ENCODE measurements at regions not wholly inside any gene's neighbourhood (a gene's known extent, or its start where the extent isn't known, plus 50 kb on each side); places are given as distances from the start of the nearest gene placed in this dataset.
"Not testable (repeated sequence)": the region's sequence is repeated elsewhere in the genome, so short reads cannot be mapped to it uniquely, and the experiment has no call there.

DNA sequence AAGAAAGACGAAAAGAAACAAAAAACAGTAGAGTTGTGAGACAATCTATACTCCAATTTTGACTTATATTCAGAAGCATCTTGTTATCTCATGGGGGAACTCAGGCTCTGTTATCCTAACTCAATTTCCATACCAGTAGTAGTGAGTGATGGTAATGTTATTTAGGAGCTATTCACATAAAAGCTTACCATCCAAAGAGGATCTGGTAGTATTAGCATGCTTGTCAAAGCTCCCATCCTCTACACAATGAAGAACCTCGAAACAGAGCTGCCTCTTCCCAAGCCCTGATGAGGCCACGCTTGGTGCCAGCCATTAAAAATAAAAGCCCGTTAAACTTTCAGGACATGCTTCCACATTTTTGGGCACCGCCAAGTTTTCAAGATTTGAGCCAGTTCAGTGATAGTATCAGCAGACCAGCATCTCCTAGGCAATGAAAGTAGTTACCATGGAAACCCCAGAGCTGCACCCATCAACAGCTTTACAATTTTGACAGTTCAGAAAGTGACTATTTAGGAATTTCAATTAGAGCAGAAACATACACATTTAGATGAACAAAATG lies 173.3 kb downstream of the CD83 start:
- no peak for TF ChIP-seq GATA1 (IDR thresholded peaks at IDR 0.05; ENCODE audit: low read depth, low read length)
- TF ChIP-seq POLR2A (IDR thresholded peaks at IDR 0.05; ENCODE audit: low read length) = no peak
- DNase-seq = no peak

DNA sequence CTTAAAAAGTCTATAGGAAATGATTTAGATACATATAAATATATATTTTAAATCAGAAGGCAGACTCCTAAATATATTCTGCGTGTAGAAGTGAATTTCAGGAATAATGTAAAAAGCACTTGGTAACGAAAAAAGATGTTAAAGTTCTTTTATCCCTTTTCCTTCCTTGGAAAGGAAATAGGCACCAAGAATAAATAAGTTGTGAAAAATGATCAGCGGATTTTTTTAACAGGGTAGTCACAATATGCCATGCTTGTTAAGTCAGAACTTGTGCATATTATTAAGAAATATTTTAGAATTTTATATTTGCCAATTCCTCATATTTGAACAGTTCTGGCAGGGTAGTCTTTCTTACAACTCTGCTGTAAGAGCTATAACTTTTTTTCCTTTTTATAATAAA lies 173.8 kb downstream of the CD83 start:
- DNase-seq = no peak
- TF ChIP-seq GATA1 (IDR thresholded peaks at IDR 0.05; ENCODE audit: low read depth, low read length) (no peak), POLR2A (IDR thresholded peaks at IDR 0.05; ENCODE audit: low read length) (no peak)

DNA sequence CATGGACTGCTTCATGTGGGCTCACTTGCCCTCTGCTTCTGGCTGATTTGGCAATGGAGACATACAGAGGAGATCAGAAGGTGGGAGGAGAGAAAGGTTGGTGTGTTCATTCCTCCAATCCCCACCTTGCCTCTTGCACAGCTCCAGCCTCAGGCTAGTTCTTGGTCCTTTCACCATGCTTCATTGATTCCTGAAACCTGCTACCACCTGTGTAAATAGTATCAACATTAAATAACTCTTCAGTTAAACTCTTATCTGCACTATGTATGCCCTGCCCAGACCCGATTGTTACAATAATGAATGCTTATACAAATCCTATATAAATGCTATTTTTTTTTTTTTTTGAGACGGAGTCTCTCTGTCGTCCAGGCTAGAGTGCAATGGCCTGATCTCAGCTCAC lies 174.5 kb downstream of the CD83 start:
- no peak for DNase-seq
- TF ChIP-seq POLR2A (IDR thresholded peaks at IDR 0.05; ENCODE audit: low read length) (no peak), GATA1 (IDR thresholded peaks at IDR 0.05; ENCODE audit: low read depth, low read length) (no peak)

DNA sequence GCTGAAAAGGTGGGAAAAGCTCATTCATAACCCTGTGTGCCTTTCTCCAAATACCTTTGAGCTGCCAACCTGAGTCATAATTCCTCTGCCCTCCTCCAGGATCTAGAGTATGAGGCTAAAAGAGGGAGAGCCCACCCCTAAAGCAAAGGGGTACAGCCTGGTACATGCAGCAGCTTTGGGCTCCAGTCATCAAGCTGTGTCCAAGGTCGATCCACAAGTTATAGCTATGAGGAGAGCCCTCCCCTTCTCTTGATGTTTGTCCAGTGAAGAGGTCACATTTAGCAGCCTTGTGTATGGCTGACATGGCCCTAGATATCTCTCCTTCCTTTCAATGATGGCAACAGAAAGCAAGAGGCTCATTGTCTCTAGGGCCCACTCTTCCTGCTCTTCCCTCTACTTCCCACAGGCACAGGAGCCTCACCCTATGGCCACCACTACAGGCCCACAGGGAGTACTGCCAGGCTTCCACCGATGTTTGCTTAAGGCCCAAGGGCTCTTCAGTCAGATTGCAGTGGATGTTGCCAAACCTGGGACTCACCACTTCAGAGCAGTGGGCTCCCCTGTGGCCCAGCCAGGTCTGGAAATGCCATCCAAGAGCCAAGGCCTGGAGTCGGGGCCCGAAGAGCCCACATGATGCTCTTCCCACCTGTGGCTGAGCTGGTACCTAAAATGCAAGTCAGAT lies 176.8 kb downstream of the CD83 start:
- TF ChIP-seq POLR2A (IDR thresholded peaks at IDR 0.05; ENCODE audit: low read length) = no peak
- no peak for TF ChIP-seq GATA1 (IDR thresholded peaks at IDR 0.05; ENCODE audit: low read depth, low read length)
- DNase-seq = no peak

DNA sequence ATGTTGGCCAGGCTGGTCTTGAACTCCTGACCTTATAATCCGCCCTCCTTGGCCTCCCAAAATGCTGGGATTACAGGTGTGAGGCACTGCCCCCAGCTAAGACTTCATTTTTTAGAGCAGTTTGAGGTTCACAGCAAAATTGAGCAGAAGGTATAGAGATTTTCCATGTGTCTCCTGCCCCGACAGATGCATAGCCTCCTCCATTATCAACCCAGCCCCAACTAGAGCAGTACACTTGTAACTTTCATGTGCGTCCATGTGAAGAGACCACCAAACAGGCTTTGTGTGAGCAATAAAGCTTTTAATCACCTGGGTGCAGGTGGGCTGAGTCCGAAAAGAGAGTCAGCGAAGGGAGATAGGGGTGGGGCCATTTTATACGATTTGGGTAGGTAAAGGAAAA lies 179.1 kb downstream of the CD83 start:
- not testable (repeated sequence) for DNase-seq

DNA sequence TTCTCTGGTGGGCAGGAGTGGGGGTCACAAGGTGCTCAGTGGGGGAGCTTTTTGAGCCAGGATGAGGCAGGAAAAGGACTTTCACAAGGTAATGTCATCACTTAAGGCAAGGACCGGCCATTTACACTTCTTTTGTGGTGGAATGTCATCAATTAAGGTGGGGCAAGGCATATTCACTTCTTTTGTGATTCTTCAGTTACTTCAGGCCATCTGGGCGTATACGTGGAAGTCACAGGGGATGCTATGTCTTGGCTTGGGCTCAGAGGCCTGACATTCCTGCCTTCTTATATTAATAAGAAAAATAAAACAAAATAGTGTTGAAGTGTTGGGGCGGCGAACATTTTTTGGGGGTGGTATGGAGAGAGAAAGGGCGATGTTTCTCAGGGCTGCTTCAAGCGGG lies 179.5 kb downstream of the CD83 start:
- DNase-seq = not testable (repeated sequence)

DNA sequence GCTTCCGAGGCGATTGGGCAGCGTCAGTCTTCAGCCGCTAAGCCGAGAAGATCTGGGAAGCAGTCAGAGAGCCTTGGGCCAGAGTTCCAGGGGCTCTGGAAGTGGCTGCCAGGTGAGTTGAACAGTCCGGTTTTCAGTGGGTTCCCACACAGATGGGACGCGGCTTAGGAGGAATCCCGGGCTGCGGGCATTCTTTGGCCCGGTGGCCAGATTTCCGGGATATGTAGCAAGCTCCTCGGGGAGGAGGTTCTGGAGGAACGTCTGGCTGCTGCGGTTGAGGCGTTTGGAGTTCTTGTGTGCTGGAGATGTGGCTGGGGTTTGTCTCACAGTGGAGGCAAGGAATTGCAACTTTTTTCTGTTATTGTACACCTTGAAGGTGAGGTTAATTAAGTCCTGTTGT lies 182.6 kb downstream of the CD83 start:
- not testable (repeated sequence) for DNase-seq

DNA sequence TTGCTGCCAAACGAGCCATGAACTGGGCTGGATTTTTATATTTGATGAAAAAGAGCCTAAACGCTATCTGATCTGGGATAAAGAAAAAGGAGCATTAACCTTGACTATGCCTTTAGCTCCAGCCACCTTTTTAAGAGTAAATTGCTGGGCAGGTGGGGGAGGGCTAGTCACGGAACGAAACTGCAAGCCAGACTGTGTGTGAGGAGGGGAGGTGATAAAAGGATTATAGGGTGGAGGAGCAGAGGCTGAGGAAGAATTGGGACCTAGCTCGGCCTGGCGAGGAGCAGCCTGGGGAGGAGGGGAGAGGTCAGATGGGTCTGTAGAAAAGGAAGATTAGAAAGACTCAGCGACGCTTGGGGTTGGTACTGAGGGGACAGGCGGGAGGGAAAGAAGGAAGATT lies 183.1 kb downstream of the CD83 start:
- DNase-seq = not testable (repeated sequence)

DNA sequence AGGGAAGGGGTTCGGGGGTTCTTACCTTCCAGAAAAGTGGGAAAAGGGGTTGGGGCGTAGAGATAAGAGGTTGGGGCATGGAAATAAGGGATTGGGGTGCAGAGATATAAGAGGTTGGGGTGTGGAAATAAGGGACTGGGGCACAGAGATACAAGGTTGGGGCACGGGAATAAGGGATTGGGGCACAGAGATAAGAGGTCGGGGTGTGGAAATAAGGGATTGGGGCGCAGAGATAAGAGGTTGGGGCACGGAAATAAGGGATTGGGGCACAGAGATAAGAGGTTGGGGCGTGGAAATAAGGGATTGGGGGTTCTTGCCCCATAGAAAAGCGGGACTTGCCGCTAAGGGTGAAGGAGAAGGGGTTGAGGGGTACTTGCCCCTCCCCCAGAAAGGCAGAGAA lies 183.9 kb downstream of the CD83 start:
- not testable (repeated sequence) for DNase-seq

DNA sequence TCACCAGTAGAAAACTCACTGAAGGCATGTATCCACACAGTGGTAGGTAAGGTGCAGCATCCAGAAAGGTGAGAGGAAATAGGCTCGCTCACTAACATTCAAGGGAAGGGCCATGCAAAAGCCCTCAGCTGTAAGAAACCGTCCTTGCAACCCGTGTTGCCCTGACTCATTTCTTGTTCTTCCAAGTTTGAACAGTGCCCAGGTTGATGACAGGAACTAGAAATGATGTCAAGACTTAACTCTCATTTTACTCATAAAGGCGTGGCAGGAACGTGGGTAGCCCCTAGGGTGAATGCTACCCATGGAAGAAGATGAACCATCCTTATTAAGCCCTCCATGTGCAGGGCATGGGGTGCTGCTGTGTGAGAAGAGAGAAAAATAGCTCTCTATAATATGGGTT lies 187.6 kb downstream of the CD83 start:
- no peak for DNase-seq
- TF ChIP-seq POLR2A (IDR thresholded peaks at IDR 0.05; ENCODE audit: low read length) = no peak
- TF ChIP-seq GATA1 (IDR thresholded peaks at IDR 0.05; ENCODE audit: low read depth, low read length) = no peak

DNA sequence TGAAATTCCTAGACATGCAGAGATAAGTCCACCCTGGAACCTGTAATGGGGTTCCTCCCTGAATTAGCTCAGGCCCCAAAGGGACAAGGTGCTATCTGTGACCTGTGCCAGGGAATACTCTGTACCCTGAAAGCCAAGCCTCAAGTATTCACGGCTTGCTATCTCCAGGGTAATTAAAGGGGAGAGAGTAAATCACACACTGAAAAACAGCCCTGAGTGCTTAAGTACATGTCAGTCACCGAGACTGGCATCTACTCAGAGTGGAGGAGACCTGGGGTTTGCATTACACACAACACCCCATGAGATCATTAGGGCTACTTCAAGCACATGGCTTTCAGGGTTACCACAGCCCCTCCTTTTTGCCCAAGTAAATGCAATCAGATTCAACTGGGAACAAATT lies 188.1 kb downstream of the CD83 start:
- no peak for DNase-seq
- TF ChIP-seq POLR2A (IDR thresholded peaks at IDR 0.05; ENCODE audit: low read length) (no peak), GATA1 (IDR thresholded peaks at IDR 0.05; ENCODE audit: low read depth, low read length) (no peak)

DNA sequence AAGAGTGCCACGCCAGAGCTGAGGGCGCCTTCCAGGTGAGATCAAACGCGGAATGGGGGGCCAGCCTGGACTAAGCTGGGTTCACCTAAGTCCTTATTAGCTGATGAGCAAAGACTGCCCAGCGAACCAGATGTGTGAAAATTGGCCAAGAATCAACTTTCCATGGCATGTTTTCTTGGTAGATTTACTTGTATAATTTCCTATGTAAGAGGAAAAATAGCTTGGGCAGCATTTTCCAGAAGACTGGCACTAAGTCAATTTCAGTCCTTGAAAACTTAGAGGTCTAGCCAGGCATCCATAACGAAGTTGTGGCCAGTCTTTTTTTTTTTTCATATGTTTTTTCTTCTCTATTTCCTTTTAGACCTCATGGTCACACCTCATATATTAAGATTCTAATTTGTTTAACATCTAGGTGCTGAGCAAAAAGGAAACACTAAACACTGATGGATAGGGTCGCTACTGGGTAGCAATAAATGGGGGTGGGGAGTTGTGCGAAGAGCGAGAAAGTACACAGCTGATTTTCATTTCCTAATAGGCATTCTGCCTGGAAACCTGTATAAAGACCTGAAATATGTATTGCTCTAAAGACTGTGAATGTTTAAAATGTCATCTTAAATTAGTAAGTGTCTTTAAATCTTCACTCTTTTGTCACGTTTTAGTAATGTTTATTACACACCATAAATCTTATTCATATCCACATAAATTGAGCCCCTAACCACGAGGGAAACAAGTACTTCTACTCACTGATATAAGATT lies 188.8 kb downstream of the CD83 start:
- DNase-seq = no peak
- TF ChIP-seq POLR2A (IDR thresholded peaks at IDR 0.05; ENCODE audit: low read length) (no peak), GATA1 (IDR thresholded peaks at IDR 0.05; ENCODE audit: low read depth, low read length) (no peak)

DNA sequence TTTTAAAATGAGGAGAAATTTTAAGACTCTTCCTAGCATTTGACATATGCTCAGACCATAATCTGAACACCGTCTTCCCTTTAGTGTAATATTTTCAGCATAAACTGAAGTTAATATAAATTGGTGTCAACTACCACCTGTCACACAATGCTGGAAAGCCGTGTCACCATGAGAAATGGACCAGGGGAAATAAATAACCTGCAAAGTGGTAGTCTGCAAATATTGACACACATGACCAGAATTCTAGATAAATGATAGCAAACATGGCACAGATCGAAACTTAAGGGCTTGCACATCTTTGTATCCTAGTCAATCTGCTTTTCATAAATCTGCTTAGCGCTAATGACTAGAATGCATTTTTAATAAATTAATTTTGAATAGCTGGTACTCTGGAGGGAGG lies 191.9 kb downstream of the CD83 start:
- DNase-seq = no peak
- TF ChIP-seq POLR2A (IDR thresholded peaks at IDR 0.05; ENCODE audit: low read length) (no peak), GATA1 (IDR thresholded peaks at IDR 0.05; ENCODE audit: low read depth, low read length) (no peak)

DNA sequence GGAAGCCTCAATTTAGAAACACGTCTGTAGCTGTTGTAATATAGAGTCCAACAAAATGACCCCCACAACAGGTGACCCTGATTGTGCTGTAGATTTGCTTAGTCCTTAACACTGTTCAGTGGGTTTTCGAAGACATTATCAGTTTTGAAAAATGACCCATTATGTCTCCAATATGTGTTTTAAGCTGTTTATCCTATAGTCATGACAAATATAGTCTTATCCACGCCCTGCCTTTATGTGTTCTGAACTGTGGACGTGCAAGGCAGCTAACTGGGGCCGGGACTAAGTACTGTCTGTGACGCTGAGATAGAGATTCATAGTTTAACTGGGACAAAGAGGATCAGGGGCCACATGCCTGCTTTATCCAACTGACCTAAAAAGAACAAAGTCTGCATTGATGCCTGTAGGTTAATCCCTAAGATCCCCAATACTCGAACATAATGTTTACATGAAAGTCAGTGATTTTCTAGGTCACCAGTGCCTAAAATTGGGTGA lies 192.4 kb downstream of the CD83 start:
- DNase-seq = no peak
- TF ChIP-seq POLR2A (IDR thresholded peaks at IDR 0.05; ENCODE audit: low read length) = no peak
- no peak for TF ChIP-seq GATA1 (IDR thresholded peaks at IDR 0.05; ENCODE audit: low read depth, low read length)

DNA sequence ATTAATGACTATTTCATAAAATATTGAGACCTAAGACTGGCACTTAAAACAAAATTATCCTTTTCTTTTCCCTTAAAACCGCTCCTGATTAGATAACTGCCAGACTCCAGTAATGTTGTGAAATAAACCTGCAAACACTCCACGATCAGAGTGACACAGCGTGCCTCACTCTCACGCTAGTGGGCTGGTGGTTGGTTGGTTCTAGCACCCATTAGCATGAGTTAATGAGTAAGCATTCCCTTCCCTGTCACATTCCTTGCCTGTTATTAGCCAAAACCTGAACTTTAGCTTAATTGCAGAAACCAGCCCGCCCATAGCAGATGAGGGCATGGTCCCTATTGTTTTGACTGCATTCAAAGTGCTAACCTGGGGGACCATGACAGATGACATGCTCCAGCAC lies 193.4 kb downstream of the CD83 start:
- DNase-seq = peak in 1 of 2 experiments; percentile 12
- TF ChIP-seq POLR2A (IDR thresholded peaks at IDR 0.05; ENCODE audit: low read length) (no peak), GATA1 (IDR thresholded peaks at IDR 0.05; ENCODE audit: low read depth, low read length) (no peak)

Measured in erythroblast (primary cell).